ENCODE measurements at regions not wholly inside any gene's neighbourhood (a gene's known extent, or its start where the extent isn't known, plus 50 kb on each side); places are given as distances from the start of the nearest gene placed in this dataset.

- DNase-seq (no peak), FAIRE-seq (no peak)
- Histone ChIP-seq H3K9me3 (ENCODE audit: control insufficient read depth in 2 of 3, insufficient read depth in 1 of 3, low read length in 3 of 3) (no peaks in the 10 kb centered on the region), H3K4me1 (ENCODE audit: control insufficient read depth in 2 of 3, insufficient read depth in 2 of 3, low read depth in 1 of 3, low read length in 3 of 3) (no peaks in the 10 kb centered on the region), H3K36me3 (ENCODE audit: control insufficient read depth in 2 of 3, insufficient read depth in 3 of 3, low read length in 3 of 3) (no peaks in the 10 kb centered on the region), H3K27ac (ENCODE audit: low read depth in 2 of 2, low read length in 2 of 2) (no peak overlapping the region), H3K27me3 (ENCODE audit: control insufficient read depth, insufficient read depth, low read length) (no peaks in the 10 kb centered on the region), H3K9ac (ENCODE audit: low read length in 3 of 3) (no peak overlapping the region), H3K4me3 (ENCODE audit: low read length in 3 of 3) (no peak overlapping the region)
- intact Hi-C loops (cut with DNase I) = no loop called here
- TF ChIP-seq CTCF (IDR thresholded peaks at IDR 0.05; ENCODE audit: borderline replicate concordance, extremely low read depth, insufficient read depth) = no peak
These were observed 301.7 kb upstream of the IRX5 start for GRCh38 chr16:54628796-54629625.

GRCh38 chr16:54627616-54628015 lies 303.0 kb upstream of the IRX5 start:
- intact Hi-C loops (cut with DNase I) = no loop called here
- H3K27ac ChIP-seq (ENCODE audit: low read depth in 2 of 2, low read length in 2 of 2) = no peak overlapping the region

GRCh38 chr16:54623636-54624035 lies 307.0 kb upstream of the IRX5 start:
- Histone ChIP-seq H3K4me1 (ENCODE audit: control insufficient read depth in 2 of 3, insufficient read depth in 2 of 3, low read depth in 1 of 3, low read length in 3 of 3) (no peaks in the 10 kb centered on the region), H3K4me3 (ENCODE audit: low read length in 3 of 3) (no peak overlapping the region), H3K36me3 (ENCODE audit: control insufficient read depth in 2 of 3, insufficient read depth in 3 of 3, low read length in 3 of 3) (no peaks in the 10 kb centered on the region), H3K27ac (ENCODE audit: low read depth in 2 of 2, low read length in 2 of 2) (no peak overlapping the region), H3K9me3 (ENCODE audit: control insufficient read depth in 2 of 3, insufficient read depth in 1 of 3, low read length in 3 of 3) (no peaks in the 10 kb centered on the region), H3K9ac (ENCODE audit: low read length in 3 of 3) (no peak overlapping the region), H3K27me3 (ENCODE audit: control insufficient read depth, insufficient read depth, low read length) (no peaks in the 10 kb centered on the region)
- no peak for TF ChIP-seq CTCF (IDR thresholded peaks at IDR 0.05; ENCODE audit: borderline replicate concordance, extremely low read depth, insufficient read depth)
- intact Hi-C loops (cut with DNase I) = no loop called here
- FAIRE-seq = no peak
- no peak for DNase-seq

More at GRCh38 chr16:54627616-54628015, 303.0 kb upstream of the IRX5 start:
- DNase-seq = no peak
- no peaks in the 10 kb centered on the region for H3K4me1 ChIP-seq (ENCODE audit: control insufficient read depth in 2 of 3, insufficient read depth in 2 of 3, low read depth in 1 of 3, low read length in 3 of 3)
- H3K4me3 ChIP-seq (ENCODE audit: low read length in 3 of 3) = no peak overlapping the region
- no peaks in the 10 kb centered on the region for H3K36me3 ChIP-seq (ENCODE audit: control insufficient read depth in 2 of 3, insufficient read depth in 3 of 3, low read length in 3 of 3)
- no peak for TF ChIP-seq CTCF (IDR thresholded peaks at IDR 0.05; ENCODE audit: borderline replicate concordance, extremely low read depth, insufficient read depth)
- H3K9ac ChIP-seq (ENCODE audit: low read length in 3 of 3) = no peak overlapping the region
- no peaks in the 10 kb centered on the region for H3K9me3 ChIP-seq (ENCODE audit: control insufficient read depth in 2 of 3, insufficient read depth in 1 of 3, low read length in 3 of 3)
- no peaks in the 10 kb centered on the region for H3K27me3 ChIP-seq (ENCODE audit: control insufficient read depth, insufficient read depth, low read length)
- no peak for FAIRE-seq
